ENCODE measurements at regions not wholly inside any gene's neighbourhood (a gene's known extent, or its start where the extent isn't known, plus 50 kb on each side); places are given as distances from the start of the nearest gene placed in this dataset.

DNA sequence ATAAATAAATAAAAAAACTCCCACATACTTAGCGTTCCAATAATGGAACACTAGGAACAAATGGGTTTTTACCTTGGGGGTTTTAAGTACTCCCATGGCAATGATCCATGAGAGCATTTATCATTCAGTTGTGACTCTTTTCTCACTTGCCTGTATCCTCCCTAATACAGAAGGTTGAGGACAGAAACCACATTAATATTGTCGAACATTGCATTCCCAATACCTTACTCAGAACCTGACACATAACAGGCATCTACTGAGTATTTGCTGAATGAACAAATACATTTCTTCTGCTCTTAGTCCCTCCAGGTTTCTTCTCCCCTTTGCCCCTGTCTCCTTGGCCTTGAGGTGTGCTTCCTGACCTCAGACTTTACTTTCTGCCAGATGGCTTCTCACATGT lies 175.9 kb downstream of the CEMIP2 start:
- TF ChIP-seq, protein P1, sequence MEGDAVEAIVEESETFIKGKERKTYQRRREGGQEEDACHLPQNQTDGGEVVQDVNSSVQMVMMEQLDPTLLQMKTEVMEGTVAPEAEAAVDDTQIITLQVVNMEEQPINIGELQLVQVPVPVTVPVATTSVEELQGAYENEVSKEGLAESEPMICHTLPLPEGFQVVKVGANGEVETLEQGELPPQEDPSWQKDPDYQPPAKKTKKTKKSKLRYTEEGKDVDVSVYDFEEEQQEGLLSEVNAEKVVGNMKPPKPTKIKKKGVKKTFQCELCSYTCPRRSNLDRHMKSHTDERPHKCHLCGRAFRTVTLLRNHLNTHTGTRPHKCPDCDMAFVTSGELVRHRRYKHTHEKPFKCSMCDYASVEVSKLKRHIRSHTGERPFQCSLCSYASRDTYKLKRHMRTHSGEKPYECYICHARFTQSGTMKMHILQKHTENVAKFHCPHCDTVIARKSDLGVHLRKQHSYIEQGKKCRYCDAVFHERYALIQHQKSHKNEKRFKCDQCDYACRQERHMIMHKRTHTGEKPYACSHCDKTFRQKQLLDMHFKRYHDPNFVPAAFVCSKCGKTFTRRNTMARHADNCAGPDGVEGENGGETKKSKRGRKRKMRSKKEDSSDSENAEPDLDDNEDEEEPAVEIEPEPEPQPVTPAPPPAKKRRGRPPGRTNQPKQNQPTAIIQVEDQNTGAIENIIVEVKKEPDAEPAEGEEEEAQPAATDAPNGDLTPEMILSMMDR (IDR thresholded peaks at IDR 0.05; ENCODE audit: poor library complexity) = no peak
- no peak for TF ChIP-seq EZH2 (IDR thresholded peaks at IDR 0.05; ENCODE audit: borderline replicate concordance)

All from hepatocyte (in vitro differentiated cells).